ENCODE measurements at regions not wholly inside any gene's neighbourhood (a gene's known extent, or its start where the extent isn't known, plus 50 kb on each side); places are given as distances from the start of the nearest gene placed in this dataset.

GRCh38 chr1:223478606-223479005 is 85.4 kb downstream of the CCDC185 start:
- H2AFZ ChIP-seq (ENCODE audit: insufficient read depth, low read depth, low read length, poor library complexity, severe bottlenecking) = no peak overlapping the region
- Mint-ChIP-seq H3K27ac (no peak overlapping the region), H3K4me1 (peaks cover 8% of the 10 kb centered on the region), H3K4me3 (no peak overlapping the region), H3K9me3 (peaks cover 0 to 4% (median 0%) of the 10 kb centered on the region in 7 donors), H3K36me3 (no peaks in the 10 kb centered on the region), H3K27me3 (ENCODE audit: low read depth in 3 of 3) (peaks cover 18 to 24% (median 22%) of the 10 kb centered on the region in 3 donors)
- no peaks in the 10 kb centered on the region for H4K20me1 ChIP-seq (ENCODE audit: insufficient read depth, low read length)
- no peak overlapping the region for H3K4me3 ChIP-seq (replicated peaks in 1 of 3; ENCODE audit: low read depth in 2 of 3, low read length in 3 of 3)
- intact Hi-C loops (cut with micrococcal nuclease) = no loop called here
- DNase-seq = no peak
- no peak overlapping the region for H3K4me2 ChIP-seq (replicated peaks; ENCODE audit: extremely low read depth, low read length, poor library complexity, severe bottlenecking)
- H3K79me2 ChIP-seq (ENCODE audit: insufficient read depth, low read length) = no peaks in the 10 kb centered on the region
- peaks cover 0 to 9% of the 10 kb centered on the region in 2 donors for H3K27me3 ChIP-seq (ENCODE audit: control insufficient read depth in 2 of 2, insufficient read depth in 2 of 2, low read length in 2 of 2)
- H3K36me3 ChIP-seq (replicated peaks in 1 of 2; ENCODE audit: control insufficient read depth in 1 of 2, insufficient read depth in 2 of 2, low read length in 2 of 2) = no peaks in the 10 kb centered on the region
- H3K27ac ChIP-seq (ENCODE audit: low read depth in 1 of 2, low read length in 2 of 2) = no peak overlapping the region
- no CpG with 5 or more reads among the region's 10 CpGs for WGBS (ENCODE audit: insufficient coverage)
- H3K9ac ChIP-seq (ENCODE audit: insufficient read depth, low read length, poor library complexity, severe bottlenecking) = no peak overlapping the region
- no peaks in the 10 kb centered on the region for H3K9me3 ChIP-seq (replicated peaks in 1 of 2; ENCODE audit: control insufficient read depth in 1 of 2, insufficient read depth in 1 of 2, low read length in 2 of 2)
- H3K4me1 ChIP-seq (ENCODE audit: control insufficient read depth in 1 of 2, insufficient read depth in 2 of 2, low read length in 2 of 2) = peaks cover 7% of the 10 kb centered on the region in 2 donors
- no peak for TF ChIP-seq CTCF (IDR thresholded peaks at IDR 0.05)

- no peak for DNase-seq
- H3K36me3 ChIP-seq (replicated peaks in 1 of 2; ENCODE audit: control insufficient read depth in 1 of 2, insufficient read depth in 2 of 2, low read length in 2 of 2) = no peaks in the 10 kb centered on the region
- Mint-ChIP-seq H3K9me3 (peaks cover 0 to 5% (median 0%) of the 10 kb centered on the region in 7 donors), H3K27ac (no peak overlapping the region), H3K4me1 (peaks cover 8% of the 10 kb centered on the region), H3K36me3 (no peaks in the 10 kb centered on the region), H3K4me3 (no peak overlapping the region), H3K27me3 (ENCODE audit: low read depth in 3 of 3) (peaks cover 17 to 24% (median 22%) of the 10 kb centered on the region in 3 donors)
- no peak overlapping the region for H3K4me2 ChIP-seq (replicated peaks; ENCODE audit: extremely low read depth, low read length, poor library complexity, severe bottlenecking)
- H3K79me2 ChIP-seq (ENCODE audit: insufficient read depth, low read length) = no peaks in the 10 kb centered on the region
- H3K4me3 ChIP-seq (replicated peaks in 1 of 3; ENCODE audit: low read depth in 2 of 3, low read length in 3 of 3) = no peak overlapping the region
- H3K27me3 ChIP-seq (ENCODE audit: control insufficient read depth in 2 of 2, insufficient read depth in 2 of 2, low read length in 2 of 2) = peaks cover 0 to 9% of the 10 kb centered on the region in 2 donors
- H3K9ac ChIP-seq (ENCODE audit: insufficient read depth, low read length, poor library complexity, severe bottlenecking) = no peak overlapping the region
- WGBS (ENCODE audit: insufficient coverage) = 25% methylated on average over 2 of the region's 7 CpGs
- H3K27ac ChIP-seq (ENCODE audit: low read depth in 1 of 2, low read length in 2 of 2) = no peak overlapping the region
- intact Hi-C loops (cut with micrococcal nuclease) = no loop called here
- no peak overlapping the region for H2AFZ ChIP-seq (ENCODE audit: insufficient read depth, low read depth, low read length, poor library complexity, severe bottlenecking)
- H3K4me1 ChIP-seq (ENCODE audit: control insufficient read depth in 1 of 2, insufficient read depth in 2 of 2, low read length in 2 of 2) = peaks cover 7% of the 10 kb centered on the region in 2 donors
- no peaks in the 10 kb centered on the region for H3K9me3 ChIP-seq (replicated peaks in 1 of 2; ENCODE audit: control insufficient read depth in 1 of 2, insufficient read depth in 1 of 2, low read length in 2 of 2)
- H4K20me1 ChIP-seq (ENCODE audit: insufficient read depth, low read length) = no peaks in the 10 kb centered on the region
- TF ChIP-seq CTCF (IDR thresholded peaks at IDR 0.05) = no peak
These were observed 86.0 kb downstream of the CCDC185 start for GRCh38 chr1:223479261-223479660.
